Stomach (tissue), 8 donors: ENCODE measurements at regions not wholly inside any gene's neighbourhood (a gene's known extent, or its start where the extent isn't known, plus 50 kb on each side); places are given as distances from the start of the nearest gene placed in this dataset.
A peak's percentile ranks its signal among the peaks of the same experiment; 100 is the strongest.

ENCODE experiments used
- DNase-seq, 2 donors: peaks; one replicate each; pipeline versions ENCODE4 v3.0.0 to v3.0.0-alpha.2; 2013 to 2019
- H3K27ac ChIP-seq, 5 donors: fragments of 200-600 bp in 4 of 5; sonication (generic) in 4 of 5; one replicate each; pipeline ENCODE4 v1.5.1; 2013 to 2019; ENCODE audit warnings: mild to moderate bottlenecking in 1 of 5, moderate library complexity in 1 of 5
- H3K27me3 ChIP-seq, 3 donors: fragments of 200-600 bp; sonication (generic); one replicate each; pipeline ENCODE4 v1.5.1; 2017 to 2019; ENCODE audit warnings: mixed run types in 1 of 3
- H3K36me3 ChIP-seq, 4 donors: fragments of 200-600 bp; sonication (generic); 1 replicate in 3 of 4; 2 replicates in 1 of 4; pipeline ENCODE4 v1.5.1; 2016 to 2019
- H3K4me1 ChIP-seq, 4 donors: fragments of 200-600 bp; sonication (generic); one replicate each; pipeline ENCODE4 v1.5.1; 2016 to 2019
- H3K4me3 ChIP-seq, 4 donors: fragments of 200-600 bp; sonication (generic) in 3 of 4; one replicate each; pipeline ENCODE4 v1.5.1; 2016 to 2019; ENCODE audit warnings: mild to moderate bottlenecking in 1 of 4
- H3K9me3 ChIP-seq, 4 donors: fragments of 200-600 bp; sonication (generic); one replicate each; pipeline ENCODE4 v1.5.1; 2016 to 2019
- EP300 ChIP-seq: sonication (generic); formaldehyde crosslinking; IDR thresholded peaks from one replicate; pipeline ENCODE4 v1.6.1; 2017; ENCODE audit warnings: antibody characterized with exemption
- POLR2A ChIP-seq, 4 donors: fragments of 450-650 bp; IDR thresholded peaks; one replicate each; pipeline ENCODE4 v1.6.1; 2016; ENCODE audit warnings: antibody characterized with exemption in 4 of 4, control low read depth in 2 of 4, mild to moderate bottlenecking in 1 of 4, moderate library complexity in 1 of 4
- POLR2AphosphoS5 ChIP-seq, 3 donors: sonication (generic); formaldehyde crosslinking; IDR thresholded peaks; one replicate each; pipeline ENCODE4 v1.6.1; 2016; ENCODE audit warnings: antibody characterized with exemption in 3 of 3
- WGBS, 5 donors: extraction: QIAGEN DNeasy Blood & Tissue Kit in 3 of 5; methylation state at CpG; one replicate each; pipeline versions ENCODE4 v1.1.5 to v1.1.7; 2013 to 2018; 5-methylcytosine and 5-hydroxymethylcytosine counted together
- intact Hi-C: fragments of 100-400 bp; cut with DNase I; formaldehyde crosslinking; loops from one replicate; pipeline ENCODE4 v1.15.1; 2023; ENCODE audit warnings: low total_unique reads
- TF ChIP-seq, protein P1 (sequence below), 7 experiments: fragments of 450-650 bp in 4 of 7; fragments of 200-600 bp in 3 of 7; sonication (generic) in 3 of 7; IDR thresholded peaks; one replicate each; pipeline ENCODE4 v1.5.1; 2016 to 2019; ENCODE audit warnings: antibody characterized with exemption in 7 of 7, control low read depth in 2 of 7, mild to moderate bottlenecking in 1 of 7
- donor health status: healthy with polysubstance abuse.
- donor health status: Bipolar disorder and iron deficiency.
- donor health status: healthy.

DNA sequence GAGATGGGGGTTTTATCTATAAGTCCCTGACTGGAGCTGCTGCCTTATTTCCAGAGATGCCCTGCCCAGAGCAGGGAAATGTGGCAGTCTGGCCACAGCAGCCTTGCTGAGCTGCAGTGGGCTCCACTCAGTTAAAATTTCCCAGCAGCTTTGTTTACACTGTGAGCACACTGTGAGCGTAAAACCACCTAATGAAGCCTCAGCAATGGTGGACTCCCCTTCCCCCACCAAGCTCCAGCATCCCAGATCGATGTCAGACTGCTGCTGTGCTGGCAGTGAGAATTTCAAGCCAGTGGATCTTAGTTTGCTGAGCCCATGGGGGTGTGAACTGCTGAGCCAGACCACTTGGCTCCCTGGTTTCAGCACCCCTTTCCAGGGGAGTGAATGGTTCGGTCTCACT lies 208.7 kb upstream of the RAI14 start:
- intact Hi-C loops: no loop called here
- DNase-seq: no peak
- H3K4me3 ChIP-seq: no peak overlapping the region
- no peaks in the 10 kb centered on the region for H3K36me3 ChIP-seq
- H3K4me1 ChIP-seq: no peaks in the 10 kb centered on the region
- peaks cover 0 to 13% (median 0%) of the 10 kb centered on the region in 3 donors for H3K27me3 ChIP-seq
- TF ChIP-seq POLR2A (IDR thresholded peaks at IDR 0.05) (no peak), EP300 (no peak), POLR2AphosphoS5 (IDR thresholded peaks at IDR 0.05) (no peak)
- TF ChIP-seq, protein P1, sequence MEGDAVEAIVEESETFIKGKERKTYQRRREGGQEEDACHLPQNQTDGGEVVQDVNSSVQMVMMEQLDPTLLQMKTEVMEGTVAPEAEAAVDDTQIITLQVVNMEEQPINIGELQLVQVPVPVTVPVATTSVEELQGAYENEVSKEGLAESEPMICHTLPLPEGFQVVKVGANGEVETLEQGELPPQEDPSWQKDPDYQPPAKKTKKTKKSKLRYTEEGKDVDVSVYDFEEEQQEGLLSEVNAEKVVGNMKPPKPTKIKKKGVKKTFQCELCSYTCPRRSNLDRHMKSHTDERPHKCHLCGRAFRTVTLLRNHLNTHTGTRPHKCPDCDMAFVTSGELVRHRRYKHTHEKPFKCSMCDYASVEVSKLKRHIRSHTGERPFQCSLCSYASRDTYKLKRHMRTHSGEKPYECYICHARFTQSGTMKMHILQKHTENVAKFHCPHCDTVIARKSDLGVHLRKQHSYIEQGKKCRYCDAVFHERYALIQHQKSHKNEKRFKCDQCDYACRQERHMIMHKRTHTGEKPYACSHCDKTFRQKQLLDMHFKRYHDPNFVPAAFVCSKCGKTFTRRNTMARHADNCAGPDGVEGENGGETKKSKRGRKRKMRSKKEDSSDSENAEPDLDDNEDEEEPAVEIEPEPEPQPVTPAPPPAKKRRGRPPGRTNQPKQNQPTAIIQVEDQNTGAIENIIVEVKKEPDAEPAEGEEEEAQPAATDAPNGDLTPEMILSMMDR (IDR thresholded peaks at IDR 0.05): no peak
- 26 to 80% (median 40%) methylated on average over 1 to 3 of the region's 3 CpGs for whole genome bisulfite sequencing, 5 donors
- no peak overlapping the region for H3K27ac ChIP-seq
- H3K9me3 ChIP-seq: no peaks in the 10 kb centered on the region

DNA sequence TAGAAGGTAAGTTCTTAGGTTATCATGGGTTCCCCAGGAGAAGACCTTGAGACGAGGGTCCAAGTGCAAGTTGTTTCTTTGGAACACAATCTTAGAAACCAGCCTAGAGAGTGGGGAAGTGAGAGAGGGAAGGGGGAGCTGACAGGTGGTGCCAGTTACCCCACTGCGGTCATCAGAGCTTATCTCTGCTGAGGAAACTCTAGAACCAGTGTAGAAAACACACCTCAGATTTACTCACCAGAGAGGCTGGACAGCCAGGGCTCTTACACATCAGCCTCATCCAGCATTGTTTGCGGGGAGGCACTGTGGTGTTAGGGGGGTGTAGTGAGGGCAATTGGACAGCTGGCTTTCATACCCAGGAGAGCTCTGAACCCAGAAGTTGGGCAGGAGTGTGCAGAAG lies 206.5 kb upstream of the RAI14 start:
- intact Hi-C loops: no loop called here
- Histone ChIP-seq H3K27me3 (peaks cover 0 to 13% (median 0%) of the 10 kb centered on the region in 3 donors), H3K4me1 (no peaks in the 10 kb centered on the region)

DNA sequence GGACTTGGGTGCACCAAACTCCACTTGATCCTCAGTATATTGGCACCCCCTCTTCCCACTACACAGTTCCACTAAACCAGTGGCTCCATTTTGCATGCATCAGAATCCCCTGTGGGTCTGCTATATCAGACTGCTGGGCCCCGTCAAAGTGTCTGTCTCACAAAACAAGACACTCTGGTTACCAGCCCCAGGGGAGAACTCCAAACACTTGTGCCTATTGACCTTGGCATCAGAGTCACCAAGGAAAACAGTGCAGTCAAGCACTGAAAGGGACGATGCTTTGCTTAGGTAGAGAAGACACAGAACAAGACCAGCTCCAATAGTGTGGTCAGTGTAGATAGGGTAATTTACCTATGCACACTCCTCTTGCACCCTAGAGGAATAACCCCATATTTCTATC lies 205.8 kb upstream of the RAI14 start:
- Histone ChIP-seq H3K4me3 (no peak overlapping the region), H3K27me3 (peaks cover 0 to 13% (median 0%) of the 10 kb centered on the region in 3 donors), H3K36me3 (no peaks in the 10 kb centered on the region), H3K27ac (no peak overlapping the region), H3K4me1 (no peaks in the 10 kb centered on the region), H3K9me3 (no peaks in the 10 kb centered on the region)
- TF ChIP-seq POLR2A (IDR thresholded peaks at IDR 0.05) (no peak), EP300 (no peak), POLR2AphosphoS5 (IDR thresholded peaks at IDR 0.05) (no peak)
- TF ChIP-seq, protein P1 (IDR thresholded peaks at IDR 0.05): no peak
- DNase-seq: no peak
- intact Hi-C loops: no loop called here
- 66 to 75% (median 68%) methylated on average over 2 of the region's 2 CpGs for WGBS, 5 donors

More for the DNA sequence above, 206.5 kb upstream of the RAI14 start:
- WGBS, 5 donors: 38 to 78% (median 65%) methylated on average over 3 of the region's 3 CpGs
- Histone ChIP-seq H3K4me3 (no peak overlapping the region), H3K9me3 (no peaks in the 10 kb centered on the region), H3K36me3 (no peaks in the 10 kb centered on the region), H3K27ac (no peak overlapping the region)
- no peak for DNase-seq
- TF ChIP-seq POLR2A (IDR thresholded peaks at IDR 0.05): no peak
- no peak for TF ChIP-seq EP300
- no peak for TF ChIP-seq POLR2AphosphoS5 (IDR thresholded peaks at IDR 0.05)
- TF ChIP-seq, protein P1 (IDR thresholded peaks at IDR 0.05): no peak

DNA sequence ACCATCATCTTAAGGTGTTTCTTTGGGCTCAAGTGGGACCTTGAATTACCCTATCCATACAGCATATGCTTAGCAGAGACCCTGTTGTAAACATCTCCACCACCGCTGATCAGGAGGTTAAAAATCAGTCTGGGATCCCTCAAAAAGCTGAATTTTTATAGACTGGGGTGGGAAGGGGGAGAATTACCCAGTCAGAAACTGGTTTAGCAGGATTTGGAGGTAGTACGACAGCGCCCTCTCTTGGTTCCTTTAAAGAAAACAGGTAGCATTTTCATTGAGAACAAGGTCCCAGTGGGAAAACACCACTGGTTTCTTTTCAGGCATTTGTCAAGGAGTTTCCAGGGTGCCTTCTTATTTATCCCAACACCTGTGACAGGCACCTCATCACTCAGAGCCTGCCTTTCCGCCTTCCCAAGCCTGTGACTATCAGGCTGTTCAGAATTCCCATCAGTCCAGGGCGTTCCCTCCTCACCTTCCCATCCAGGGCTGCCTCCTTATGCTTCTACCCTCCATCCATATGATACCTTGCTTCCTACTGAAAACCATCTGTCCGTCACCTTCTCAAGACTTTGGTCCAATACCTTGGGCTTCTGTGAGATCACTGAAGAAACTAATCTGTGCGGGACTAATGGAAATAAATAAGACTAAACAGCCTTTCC lies 203.8 kb upstream of the RAI14 start:
- intact Hi-C loops: no loop called here
- Histone ChIP-seq H3K36me3 (no peaks in the 10 kb centered on the region), H3K27me3 (peaks cover 0 to 13% (median 0%) of the 10 kb centered on the region in 3 donors), H3K4me1 (no peaks in the 10 kb centered on the region), H3K4me3 (no peak overlapping the region), H3K9me3 (no peaks in the 10 kb centered on the region), H3K27ac (no peak overlapping the region)
- WGBS, 5 donors: 33 to 43% (median 35%) methylated on average over 7 of the region's 7 CpGs
- TF ChIP-seq POLR2A (IDR thresholded peaks at IDR 0.05) (no peak), EP300 (no peak), POLR2AphosphoS5 (IDR thresholded peaks at IDR 0.05) (no peak)
- TF ChIP-seq, protein P1 (IDR thresholded peaks at IDR 0.05): peak in 3 of 7 experiments; percentile 17 to 38 (median 19)
- peak in 1 of 2 donors; percentile 58 for DNase-seq
